WERI-Rb-1 (cell line): ENCODE measurements at regions not wholly inside any gene's neighbourhood (a gene's known extent, or its start where the extent isn't known, plus 50 kb on each side); places are given as distances from the start of the nearest gene placed in this dataset.

Experiments used
- DNase-seq: peaks from one replicate; pipeline ENCODE4 v3.0.0-alpha.2; 2020
- H3K27ac ChIP-seq: fragments of 250-450 bp; sonication (Bioruptor Pico); 2 replicates; pipeline ENCODE4 v1.5.1; 2020; ENCODE audit warnings: mild to moderate bottlenecking, moderate library complexity
- H3K27me3 ChIP-seq: fragments of 250-450 bp; sonication (Bioruptor Pico); 2 replicates; pipeline ENCODE4 v1.5.1; 2021; ENCODE audit warnings: mild to moderate bottlenecking, low read depth, moderate library complexity; ENCODE audit not compliant: insufficient read depth, severe bottlenecking
- H3K36me3 ChIP-seq: fragments of 250-450 bp; sonication (Bioruptor Pico); 2 replicates; pipeline ENCODE4 v1.5.1; 2020; ENCODE audit warnings: mild to moderate bottlenecking, moderate library complexity
- H3K4me3 ChIP-seq: 2 replicates; pipeline ENCODE4 v1.5.1; 2011; ENCODE audit warnings: low read depth, mild to moderate bottlenecking, control low read depth, low read length
- H3K9me3 ChIP-seq: fragments of 250-450 bp; sonication (Bioruptor Pico); 2 replicates; pipeline ENCODE4 v1.5.1; 2021; ENCODE audit warnings: mild to moderate bottlenecking, moderate library complexity; ENCODE audit not compliant: severe bottlenecking
- CTCF ChIP-seq: IDR thresholded peaks from 2 replicates; pipeline ENCODE4 v1.5.1; 2011; ENCODE audit warnings: low read depth, mild to moderate bottlenecking, control low read depth, inconsistent platforms, low read length

- H3K27me3 ChIP-seq = no peaks in the 10 kb centered on the region
- H3K9me3 ChIP-seq = no peaks in the 10 kb centered on the region
- H3K4me3 ChIP-seq = no peak overlapping the region
- no peak for TF ChIP-seq CTCF
- H3K27ac ChIP-seq = no peak overlapping the region
- no peaks in the 10 kb centered on the region for H3K36me3 ChIP-seq
- DNase-seq = no peak
Observed at GRCh38 chr15:92770641-92771040, 115.1 kb upstream of the FAM174B start.

GRCh38 chr15:92772061-92772460, 116.5 kb upstream of the FAM174B start:
- no peak overlapping the region for H3K4me3 ChIP-seq
- H3K36me3 ChIP-seq = no peaks in the 10 kb centered on the region
- no peak for DNase-seq
- no peaks in the 10 kb centered on the region for H3K27me3 ChIP-seq
- no peaks in the 10 kb centered on the region for H3K9me3 ChIP-seq
- no peak overlapping the region for H3K27ac ChIP-seq
- TF ChIP-seq CTCF = no peak

- no peak for DNase-seq
- H3K9me3 ChIP-seq = no peaks in the 10 kb centered on the region
- no peak overlapping the region for H3K27ac ChIP-seq
Observed at GRCh38 chr15:92772626-92773244, 117.2 kb upstream of the FAM174B start.

GRCh38 chr15:92773340-92773739, 117.8 kb upstream of the FAM174B start:
- Histone ChIP-seq H3K27ac (no peak overlapping the region), H3K9me3 (no peaks in the 10 kb centered on the region), H3K4me3 (no peak overlapping the region), H3K27me3 (no peaks in the 10 kb centered on the region), H3K36me3 (no peaks in the 10 kb centered on the region)
- DNase-seq = no peak
- no peak for TF ChIP-seq CTCF

More at GRCh38 chr15:92772626-92773244, 117.2 kb upstream of the FAM174B start:
- H3K36me3 ChIP-seq = no peaks in the 10 kb centered on the region
- H3K4me3 ChIP-seq = no peak overlapping the region
- TF ChIP-seq CTCF = no peak
- H3K27me3 ChIP-seq = no peaks in the 10 kb centered on the region

- TF ChIP-seq CTCF = no peak
- no peak overlapping the region for H3K27ac ChIP-seq
- no peak overlapping the region for H3K4me3 ChIP-seq
- DNase-seq = no peak
- H3K36me3 ChIP-seq = no peaks in the 10 kb centered on the region
- no peaks in the 10 kb centered on the region for H3K9me3 ChIP-seq
- no peaks in the 10 kb centered on the region for H3K27me3 ChIP-seq
Observed at GRCh38 chr15:92779874-92780273, 120.2 kb upstream of the CHD2 start.

- TF ChIP-seq CTCF = no peak
- H3K36me3 ChIP-seq = no peaks in the 10 kb centered on the region
- DNase-seq = no peak
- no peak overlapping the region for H3K27ac ChIP-seq
- no peak overlapping the region for H3K4me3 ChIP-seq
- H3K27me3 ChIP-seq = no peaks in the 10 kb centered on the region
- H3K9me3 ChIP-seq = no peaks in the 10 kb centered on the region
Observed at GRCh38 chr15:92780843-92781242, 119.3 kb upstream of the CHD2 start.
